Hematopoietic multipotent progenitor cell treated with erythropoietin and hydrocortisone succinate and interleukin-3 and kit ligand, for 6 days (in vitro differentiated cells): ENCODE measurements at regions not wholly inside any gene's neighbourhood (a gene's known extent, or its start where the extent isn't known, plus 50 kb on each side); places are given as distances from the start of the nearest gene placed in this dataset.

Experiments
- DNase-seq: peaks from one replicate; pipeline ENCODE4 v3.0.0-alpha.2; 2015

GRCh38 chr4:153974452-153974851 is 185.6 kb upstream of the SFRP2 start:
- DNase-seq, result no peak

DNA sequence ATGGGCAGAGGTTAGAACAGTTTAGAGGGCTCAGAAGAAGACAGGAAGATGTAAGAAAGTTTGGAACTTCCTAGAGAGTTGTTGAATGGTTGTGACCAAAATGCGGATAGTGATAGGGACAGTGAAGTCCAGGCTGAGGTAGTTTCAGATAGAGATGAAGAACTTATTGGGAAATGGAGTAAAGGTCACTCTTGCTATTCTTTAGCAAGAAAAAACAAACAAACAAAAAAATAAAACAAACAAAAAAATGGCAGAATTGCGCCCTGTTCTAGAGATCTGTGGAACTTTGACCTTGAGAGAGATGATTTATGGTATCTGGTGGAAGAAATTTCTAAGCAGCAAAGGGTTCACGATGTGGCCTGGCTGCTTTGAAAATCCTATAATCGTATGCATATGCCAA is 185.1 kb upstream of the SFRP2 start:
- DNase-seq, result no peak

- no peak for DNase-seq
Measured at GRCh38 chr4:153971899-153972298, 183.0 kb upstream of the SFRP2 start.

DNA sequence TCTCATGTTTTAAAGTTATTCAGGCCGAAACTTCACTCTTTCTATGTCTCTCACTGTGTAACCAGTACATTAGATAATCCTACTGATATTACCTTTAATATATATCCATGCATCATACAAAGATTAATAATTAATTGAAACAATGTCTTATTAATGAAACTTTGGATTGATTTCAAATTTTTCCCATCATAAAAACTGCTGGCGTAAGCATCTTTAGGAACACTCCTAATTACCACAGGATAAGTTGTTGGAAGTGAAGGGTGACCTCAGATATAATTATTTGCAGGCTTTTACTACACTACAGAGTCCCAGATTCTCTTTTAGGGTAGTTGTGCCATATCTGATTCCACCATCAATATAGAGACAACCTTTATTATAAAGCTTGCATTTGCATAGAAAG is 181.3 kb upstream of the SFRP2 start:
- DNase-seq, result no peak

GRCh38 chr4:153969542-153969941 is 180.7 kb upstream of the SFRP2 start:
- DNase-seq, result no peak

DNA sequence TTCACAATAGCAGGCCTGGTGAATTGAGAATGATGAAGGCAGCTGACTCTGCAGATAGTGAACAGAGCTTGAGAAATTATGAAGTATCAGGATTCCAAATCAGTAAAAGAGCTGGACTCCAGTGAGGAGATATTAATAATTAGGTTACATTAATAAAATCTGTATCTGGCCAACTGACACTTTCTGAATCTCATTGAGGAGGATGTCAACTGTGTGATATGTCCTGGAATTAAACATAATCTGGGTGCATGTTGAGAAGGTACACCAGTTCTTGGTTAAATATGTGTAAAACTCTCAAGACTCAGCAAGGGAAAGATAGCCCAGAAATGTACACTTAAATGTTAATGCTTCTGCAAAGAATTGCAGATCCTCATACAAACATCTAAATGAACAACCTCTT is 177.8 kb upstream of the SFRP2 start:
- DNase-seq, result no peak

DNA sequence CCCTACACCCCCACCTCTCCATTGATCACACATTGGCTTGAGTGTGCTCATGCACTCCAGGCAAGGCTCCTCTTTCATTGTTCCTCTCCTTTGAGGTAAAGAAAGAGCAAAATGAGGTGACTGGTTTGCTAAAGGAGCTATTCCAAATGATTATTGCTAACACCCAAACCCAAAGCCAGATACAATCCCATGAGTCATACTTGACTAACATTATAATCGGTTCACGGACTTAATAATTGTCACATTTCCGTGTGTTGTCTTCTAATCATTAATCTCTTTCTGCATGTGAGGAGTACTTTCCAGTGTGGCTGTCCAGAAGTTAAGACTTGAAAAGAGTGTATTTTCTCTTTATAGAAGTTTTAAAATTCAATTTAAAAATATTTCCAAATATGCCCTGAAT is 174.3 kb upstream of the SFRP2 start:
- no peak for DNase-seq

DNA sequence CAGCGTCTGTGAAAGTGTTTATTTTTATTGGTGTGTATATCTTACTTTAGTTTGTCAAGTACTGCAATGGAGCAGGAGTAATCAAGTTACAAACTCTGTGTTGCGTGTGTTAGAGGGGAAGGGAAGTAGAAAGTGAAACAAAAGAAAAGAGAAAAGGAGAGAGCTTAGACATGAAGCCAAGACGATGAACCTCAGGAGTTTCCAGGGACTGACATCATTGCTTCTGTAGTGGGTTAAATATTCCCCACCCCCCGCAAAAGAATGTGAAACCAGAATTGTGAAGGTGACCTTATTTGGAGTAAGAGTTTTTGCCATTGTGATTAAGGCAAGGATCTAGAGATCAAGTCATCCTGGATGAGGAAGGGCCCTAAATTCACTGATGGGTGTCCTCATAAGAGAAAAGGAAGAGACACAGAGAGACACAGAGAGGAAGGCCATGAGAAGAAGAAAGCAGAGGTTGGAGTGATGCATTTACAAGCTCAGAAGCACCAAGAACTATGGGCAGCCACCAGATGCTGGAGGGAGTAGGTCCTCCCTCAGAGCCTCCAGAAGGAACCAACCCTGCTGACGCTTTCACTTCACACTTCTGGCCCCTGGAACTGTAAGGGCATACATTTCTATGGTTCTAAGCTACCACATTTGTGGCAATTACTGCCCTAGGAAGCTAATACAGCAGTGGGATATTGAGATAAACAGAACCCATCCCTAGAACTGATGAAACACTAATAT is 173.6 kb upstream of the SFRP2 start:
- no peak for DNase-seq

- DNase-seq, result no peak
Measured at GRCh38 chr4:153955327-153955726, 166.4 kb upstream of the SFRP2 start.

GRCh38 chr4:153954654-153955053 is 165.8 kb upstream of the SFRP2 start:
- DNase-seq, result no peak

DNA sequence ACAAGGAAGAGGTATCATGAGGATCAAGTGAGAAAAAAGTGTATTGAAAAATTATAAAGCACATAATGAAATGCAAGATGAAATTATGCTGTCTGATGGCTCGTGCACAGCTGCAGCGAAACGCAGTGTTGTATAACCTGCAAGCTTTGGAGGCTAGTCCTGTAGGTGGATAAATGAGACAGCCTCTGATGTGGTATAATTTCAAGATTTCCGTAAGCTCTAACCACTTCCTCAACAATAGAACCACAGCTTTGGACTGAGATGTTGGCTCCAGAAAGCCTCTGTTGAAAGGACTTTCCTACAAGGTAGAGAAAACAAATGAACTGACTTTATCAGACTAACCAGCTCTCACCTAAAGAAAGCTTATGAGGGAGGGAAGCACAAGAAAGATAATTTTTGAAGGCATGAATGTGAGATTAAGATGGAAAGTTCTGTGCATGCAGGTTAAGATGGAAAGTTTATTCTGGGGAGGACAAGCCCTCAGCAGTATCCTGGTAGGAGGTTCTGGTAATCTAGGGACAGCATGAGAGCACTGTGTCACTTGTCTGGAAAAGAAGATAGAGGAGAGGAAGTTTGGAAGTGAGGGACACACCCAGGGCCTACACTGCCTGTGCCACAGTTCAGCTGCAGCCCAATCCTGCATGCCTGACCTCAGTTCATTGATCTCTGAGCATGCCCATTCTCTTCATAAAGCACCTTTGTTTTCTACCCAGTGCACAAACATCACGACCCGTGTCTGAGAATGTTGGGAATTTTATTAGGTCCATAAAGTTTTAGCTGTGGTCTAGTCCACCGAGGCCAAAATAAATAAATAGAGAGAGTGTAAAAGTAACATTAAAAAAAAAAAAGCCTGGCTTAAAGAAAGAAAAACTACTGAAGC is 161.5 kb upstream of the SFRP2 start:
- peak; percentile 14 for DNase-seq

- no peak for DNase-seq
Measured at GRCh38 chr4:153948041-153948440, 159.2 kb upstream of the SFRP2 start.

DNA sequence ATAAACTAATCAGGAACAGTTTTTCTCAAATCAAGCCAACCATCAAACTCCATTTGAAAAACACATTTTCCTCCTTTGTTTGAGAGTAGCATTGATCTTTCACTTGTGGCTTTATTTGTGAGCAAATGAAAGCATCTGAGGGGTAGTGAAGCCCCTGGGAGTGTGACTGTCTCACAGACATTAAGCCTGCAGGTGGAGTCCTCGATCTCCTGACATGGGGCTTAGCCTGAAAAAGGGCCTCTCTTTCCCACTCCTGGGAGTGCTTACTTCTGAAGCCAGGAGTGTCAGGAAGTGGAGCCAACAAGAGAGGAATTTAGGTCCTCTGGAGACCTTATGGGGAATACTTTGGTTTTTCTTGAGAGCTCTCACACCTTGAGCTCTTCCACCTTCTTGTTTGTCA is 158.2 kb upstream of the SFRP2 start:
- DNase-seq, result no peak

- no peak for DNase-seq
Measured at GRCh38 chr4:153945704-153946103, 156.8 kb upstream of the SFRP2 start.

GRCh38 chr4:153943738-153944415 is 155.0 kb upstream of the SFRP2 start:
- no peak for DNase-seq

GRCh38 chr4:153940916-153941315 is 152.0 kb upstream of the SFRP2 start:
- DNase-seq, result no peak

GRCh38 chr4:153939570-153939969 is 150.7 kb upstream of the SFRP2 start:
- no peak for DNase-seq

DNA sequence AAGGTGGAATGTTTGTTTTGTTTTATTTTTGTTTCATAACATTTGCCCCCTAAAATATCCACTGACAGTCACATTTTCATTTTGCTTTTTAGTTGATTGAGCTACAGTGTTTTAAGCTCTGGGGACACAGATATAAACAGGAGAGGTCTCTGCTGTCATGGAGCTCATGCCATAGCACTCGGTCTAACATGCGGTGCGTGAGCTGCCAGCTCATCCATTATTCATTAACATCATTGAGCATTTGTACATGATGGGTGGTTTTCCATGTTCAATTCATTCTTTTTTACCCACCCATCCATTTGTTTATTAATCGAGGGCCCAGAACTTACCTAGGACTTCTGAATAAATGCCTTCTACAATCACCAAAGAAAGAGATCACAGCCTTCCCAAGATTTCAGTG is 150.1 kb upstream of the SFRP2 start:
- DNase-seq, result no peak

GRCh38 chr4:153937289-153937688 is 148.4 kb upstream of the SFRP2 start:
- DNase-seq, result peak; percentile 22

- no peak for DNase-seq
Measured at GRCh38 chr4:153936121-153936520, 147.2 kb upstream of the SFRP2 start.

DNA sequence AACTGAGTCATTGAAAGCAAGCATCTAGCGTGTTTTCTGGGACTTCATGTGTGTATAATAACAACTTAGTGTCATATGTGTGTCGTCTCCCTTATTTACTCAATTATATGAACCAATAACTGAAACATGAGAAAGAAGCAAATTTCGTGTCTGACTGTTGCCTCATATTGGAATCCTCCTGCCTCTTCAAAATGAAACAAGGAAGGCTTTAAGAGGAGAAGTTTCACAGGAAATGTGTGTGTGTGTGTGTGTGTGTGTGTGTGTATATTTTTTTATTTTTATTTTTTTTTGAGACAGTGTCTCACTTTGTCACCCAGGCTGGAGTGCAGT is 145.8 kb upstream of the SFRP2 start:
- DNase-seq, result no peak

DNA sequence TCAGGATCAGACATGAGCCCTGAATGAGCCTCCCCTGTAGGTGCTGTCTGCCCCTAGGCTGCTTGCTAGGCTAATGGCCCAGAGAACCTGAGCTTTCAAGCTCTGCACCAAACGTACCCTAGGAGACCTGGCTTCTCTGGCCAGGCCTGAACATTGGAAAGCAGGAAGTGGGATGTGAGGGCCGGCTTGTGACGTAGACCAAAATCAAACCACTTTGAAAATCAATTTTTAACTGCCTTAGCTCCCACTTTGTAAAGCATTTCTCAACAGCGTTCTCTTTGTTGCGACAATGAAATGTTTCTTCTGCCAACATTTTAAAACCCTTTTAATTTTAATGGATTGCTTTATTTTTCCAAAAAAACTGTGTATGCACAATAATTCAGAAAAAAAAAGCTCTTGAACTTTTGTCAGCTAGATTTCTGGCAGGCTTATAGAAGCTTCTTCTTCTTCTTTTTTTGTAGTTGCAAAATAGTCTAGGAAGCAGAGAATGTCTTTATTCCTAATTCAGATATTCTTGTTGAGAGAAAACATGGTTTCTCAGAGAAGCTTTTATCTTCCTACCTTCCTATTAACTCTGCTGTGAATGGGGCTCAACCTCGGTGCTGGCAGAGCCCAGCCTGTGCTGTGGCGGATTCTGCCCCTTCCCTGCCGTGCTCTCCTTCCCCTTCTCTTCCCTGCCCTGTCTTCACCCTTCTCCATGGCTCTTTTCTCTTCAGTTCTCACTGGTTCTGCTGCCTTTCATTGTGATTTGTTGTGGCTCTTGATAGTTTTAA is 145.2 kb upstream of the SFRP2 start:
- no peak for DNase-seq

- DNase-seq, result no peak
Measured at GRCh38 chr4:153931804-153932203, 142.9 kb upstream of the SFRP2 start.
